ENCODE measurements at regions not wholly inside any gene's neighbourhood (a gene's known extent, or its start where the extent isn't known, plus 50 kb on each side); places are given as distances from the start of the nearest gene placed in this dataset.

GRCh38 chr15:46450810-46451182, 816.0 kb downstream of the SQOR start:
- H3K27ac ChIP-seq (ENCODE audit: low read depth, low read length): no peak overlapping the region
- no peak overlapping the region for H3K9ac ChIP-seq (ENCODE audit: low read depth, low read length)
- no peaks in the 10 kb centered on the region for H3K36me3 ChIP-seq (ENCODE audit: control insufficient read depth, insufficient read depth, low read length)
- H3K4me3 ChIP-seq (ENCODE audit: low read depth, low read length): no peak overlapping the region
- H3K4me1 ChIP-seq (ENCODE audit: control insufficient read depth, insufficient read depth, low read length): no peaks in the 10 kb centered on the region
- no peaks in the 10 kb centered on the region for H3K27me3 ChIP-seq (ENCODE audit: control insufficient read depth, insufficient read depth, low read length)
- no peaks in the 10 kb centered on the region for H3K9me3 ChIP-seq (ENCODE audit: control insufficient read depth, insufficient read depth, low read length)

DNA sequence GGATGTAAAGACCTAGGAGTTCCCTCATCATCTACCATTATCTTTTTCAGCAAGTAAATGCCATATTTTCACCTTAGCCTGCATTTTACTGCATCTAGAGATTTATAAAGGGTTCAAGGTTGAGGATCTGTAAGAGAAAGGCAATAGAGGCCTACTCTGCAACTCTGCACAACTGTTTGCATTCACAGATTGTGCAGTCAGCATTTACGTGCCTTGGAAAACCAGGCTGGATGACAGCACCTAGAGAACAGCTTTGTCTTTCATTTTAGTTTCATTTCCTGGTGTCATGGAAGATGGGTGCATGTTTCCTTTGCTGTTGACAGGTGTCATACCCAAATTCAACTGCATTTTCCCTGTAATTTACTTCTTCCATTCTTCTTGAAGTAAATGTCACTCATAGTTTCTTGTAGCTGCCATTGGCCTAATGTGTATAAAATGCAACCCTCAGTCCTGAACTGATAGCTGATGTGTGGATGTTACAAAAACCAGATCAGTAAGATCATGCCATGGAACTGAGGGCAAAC, 817.5 kb downstream of the SQOR start:
- H3K9ac ChIP-seq (ENCODE audit: low read depth, low read length): no peak overlapping the region
- H3K4me1 ChIP-seq (ENCODE audit: control insufficient read depth, insufficient read depth, low read length): no peaks in the 10 kb centered on the region
- no peaks in the 10 kb centered on the region for H3K9me3 ChIP-seq (ENCODE audit: control insufficient read depth, insufficient read depth, low read length)
- no peaks in the 10 kb centered on the region for H3K36me3 ChIP-seq (ENCODE audit: control insufficient read depth, insufficient read depth, low read length)
- no peak overlapping the region for H3K4me3 ChIP-seq (ENCODE audit: low read depth, low read length)
- no peak overlapping the region for H3K27ac ChIP-seq (ENCODE audit: low read depth, low read length)
- H3K27me3 ChIP-seq (ENCODE audit: control insufficient read depth, insufficient read depth, low read length): no peaks in the 10 kb centered on the region

GRCh38 chr15:46456456-46456855, 821.6 kb downstream of the SQOR start:
- no peak overlapping the region for H3K27ac ChIP-seq (ENCODE audit: low read depth, low read length)
- no peaks in the 10 kb centered on the region for H3K36me3 ChIP-seq (ENCODE audit: control insufficient read depth, insufficient read depth, low read length)
- no peak overlapping the region for H3K4me3 ChIP-seq (ENCODE audit: low read depth, low read length)
- H3K4me1 ChIP-seq (ENCODE audit: control insufficient read depth, insufficient read depth, low read length): 0 out of 2 replicates have a peak, but pooled peaks cover 2% of the 10 kb centered on the region
- no peaks in the 10 kb centered on the region for H3K9me3 ChIP-seq (ENCODE audit: control insufficient read depth, insufficient read depth, low read length)
- no peak overlapping the region for H3K9ac ChIP-seq (ENCODE audit: low read depth, low read length)
- no peaks in the 10 kb centered on the region for H3K27me3 ChIP-seq (ENCODE audit: control insufficient read depth, insufficient read depth, low read length)

GRCh38 chr15:46460431-46461094, 825.7 kb downstream of the SQOR start:
- Histone ChIP-seq H3K9me3 (ENCODE audit: control insufficient read depth, insufficient read depth, low read length) (no peaks in the 10 kb centered on the region), H3K27ac (ENCODE audit: low read depth, low read length) (no peak overlapping the region), H3K4me3 (ENCODE audit: low read depth, low read length) (no peak overlapping the region), H3K27me3 (ENCODE audit: control insufficient read depth, insufficient read depth, low read length) (no peaks in the 10 kb centered on the region), H3K36me3 (ENCODE audit: control insufficient read depth, insufficient read depth, low read length) (no peaks in the 10 kb centered on the region), H3K4me1 (ENCODE audit: control insufficient read depth, insufficient read depth, low read length) (peaks cover 22% of the 10 kb centered on the region), H3K9ac (ENCODE audit: low read depth, low read length) (no peak overlapping the region)

GRCh38 chr15:46461416-46461815, 826.6 kb downstream of the SQOR start:
- Histone ChIP-seq H3K4me1 (ENCODE audit: control insufficient read depth, insufficient read depth, low read length) (peaks cover 22% of the 10 kb centered on the region), H3K9me3 (ENCODE audit: control insufficient read depth, insufficient read depth, low read length) (no peaks in the 10 kb centered on the region), H3K36me3 (ENCODE audit: control insufficient read depth, insufficient read depth, low read length) (no peaks in the 10 kb centered on the region), H3K4me3 (ENCODE audit: low read depth, low read length) (no peak overlapping the region), H3K27ac (ENCODE audit: low read depth, low read length) (no peak overlapping the region), H3K27me3 (ENCODE audit: control insufficient read depth, insufficient read depth, low read length) (no peaks in the 10 kb centered on the region), H3K9ac (ENCODE audit: low read depth, low read length) (no peak overlapping the region)

DNA sequence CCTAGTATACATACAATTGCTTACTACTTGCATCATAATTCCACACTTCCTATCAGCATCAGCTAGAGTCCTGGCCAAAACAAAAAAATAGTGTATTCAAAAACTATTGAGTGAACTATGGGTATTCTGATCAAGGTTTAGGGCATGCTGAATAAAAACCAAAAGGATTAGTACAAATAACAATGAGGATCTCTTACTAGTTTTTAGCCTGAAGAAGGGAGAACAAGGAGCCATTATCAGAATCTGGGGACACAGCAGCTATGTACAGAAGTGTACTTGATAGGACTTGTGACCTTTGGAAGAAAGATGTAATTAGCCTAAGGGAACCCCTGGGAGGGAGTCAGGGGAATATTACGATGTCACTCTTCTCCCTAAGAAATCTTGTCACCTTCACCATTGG, 832.2 kb downstream of the SQOR start:
- Histone ChIP-seq H3K4me1 (ENCODE audit: control insufficient read depth, insufficient read depth, low read length) (peaks cover 14% of the 10 kb centered on the region), H3K36me3 (ENCODE audit: control insufficient read depth, insufficient read depth, low read length) (no peaks in the 10 kb centered on the region), H3K9ac (ENCODE audit: low read depth, low read length) (no peak overlapping the region), H3K9me3 (ENCODE audit: control insufficient read depth, insufficient read depth, low read length) (no peaks in the 10 kb centered on the region), H3K27me3 (ENCODE audit: control insufficient read depth, insufficient read depth, low read length) (no peaks in the 10 kb centered on the region), H3K27ac (ENCODE audit: low read depth, low read length) (no peak overlapping the region), H3K4me3 (ENCODE audit: low read depth, low read length) (no peak overlapping the region)

DNA sequence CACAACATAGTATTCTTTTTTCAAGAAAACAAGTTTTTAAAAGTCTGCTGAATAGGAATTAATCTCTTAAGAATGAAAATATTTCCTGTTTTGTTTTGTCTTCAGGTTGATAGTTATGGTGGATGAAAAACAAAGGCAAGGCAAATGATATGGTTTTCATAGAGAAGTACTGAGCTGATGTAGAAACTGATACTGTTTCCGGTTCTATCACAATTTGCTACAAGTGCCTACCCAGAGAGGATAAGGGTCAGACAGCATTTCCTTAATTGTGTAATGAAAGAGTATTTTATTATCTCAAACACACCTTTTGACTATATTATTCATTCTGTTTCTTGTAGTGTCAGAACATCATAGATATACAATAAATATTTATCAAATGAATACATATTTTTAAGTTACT, 836.3 kb downstream of the SQOR start:
- no peaks in the 10 kb centered on the region for H3K9me3 ChIP-seq (ENCODE audit: control insufficient read depth, insufficient read depth, low read length)
- no peak overlapping the region for H3K27ac ChIP-seq (ENCODE audit: low read depth, low read length)
- H3K4me3 ChIP-seq (ENCODE audit: low read depth, low read length): no peak overlapping the region
- no peak overlapping the region for H3K9ac ChIP-seq (ENCODE audit: low read depth, low read length)
- no peaks in the 10 kb centered on the region for H3K27me3 ChIP-seq (ENCODE audit: control insufficient read depth, insufficient read depth, low read length)
- no peaks in the 10 kb centered on the region for H3K36me3 ChIP-seq (ENCODE audit: control insufficient read depth, insufficient read depth, low read length)
- no peaks in the 10 kb centered on the region for H3K4me1 ChIP-seq (ENCODE audit: control insufficient read depth, insufficient read depth, low read length)

- H3K27ac ChIP-seq (ENCODE audit: low read depth, low read length): no peak overlapping the region
- no peak overlapping the region for H3K9ac ChIP-seq (ENCODE audit: low read depth, low read length)
- no peaks in the 10 kb centered on the region for H3K36me3 ChIP-seq (ENCODE audit: control insufficient read depth, insufficient read depth, low read length)
- H3K9me3 ChIP-seq (ENCODE audit: control insufficient read depth, insufficient read depth, low read length): no peaks in the 10 kb centered on the region
- no peaks in the 10 kb centered on the region for H3K27me3 ChIP-seq (ENCODE audit: control insufficient read depth, insufficient read depth, low read length)
- H3K4me3 ChIP-seq (ENCODE audit: low read depth, low read length): no peak overlapping the region
- H3K4me1 ChIP-seq (ENCODE audit: control insufficient read depth, insufficient read depth, low read length): 0 out of 2 replicates have a peak, but pooled peaks cover 3% of the 10 kb centered on the region
Observed at GRCh38 chr15:46489276-46489675, 854.4 kb downstream of the SQOR start.

DNA sequence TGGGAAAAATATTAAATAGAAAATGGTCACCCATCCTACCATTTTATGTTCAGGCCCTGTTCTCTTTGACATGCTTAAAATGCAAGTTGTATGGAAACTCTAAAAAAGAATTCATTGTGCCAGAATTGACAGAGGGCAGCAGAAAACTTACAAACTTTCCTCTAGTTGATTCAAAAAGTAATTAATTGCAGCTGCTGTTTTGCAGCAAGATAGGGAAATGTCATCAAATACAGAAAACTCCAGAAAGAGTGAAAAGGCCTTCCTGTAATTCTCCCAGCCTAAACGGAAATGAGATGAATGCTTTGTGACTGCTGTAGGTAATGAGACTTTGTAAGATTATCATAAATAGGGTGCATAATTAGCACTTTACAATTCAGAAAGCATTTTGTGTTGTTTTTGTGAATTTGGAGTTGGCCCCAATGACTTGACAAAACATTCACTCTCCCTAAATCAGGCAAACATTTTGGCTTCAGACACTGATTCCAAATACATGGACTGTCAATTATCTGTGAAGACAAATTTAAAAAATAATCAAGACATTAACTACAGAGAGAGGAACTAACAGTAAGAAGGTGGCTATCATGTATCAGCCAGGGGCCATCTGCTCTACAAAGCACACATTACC, 861.8 kb downstream of the SQOR start:
- Histone ChIP-seq H3K9me3 (ENCODE audit: control insufficient read depth, insufficient read depth, low read length) (no peaks in the 10 kb centered on the region), H3K4me3 (ENCODE audit: low read depth, low read length) (no peak overlapping the region), H3K27me3 (ENCODE audit: control insufficient read depth, insufficient read depth, low read length) (no peaks in the 10 kb centered on the region), H3K36me3 (ENCODE audit: control insufficient read depth, insufficient read depth, low read length) (no peaks in the 10 kb centered on the region), H3K27ac (ENCODE audit: low read depth, low read length) (no peak overlapping the region), H3K4me1 (ENCODE audit: control insufficient read depth, insufficient read depth, low read length) (peaks cover 4% of the 10 kb centered on the region; the same call in 1 of the 2 replicates), H3K9ac (ENCODE audit: low read depth, low read length) (no peak overlapping the region)

DNA sequence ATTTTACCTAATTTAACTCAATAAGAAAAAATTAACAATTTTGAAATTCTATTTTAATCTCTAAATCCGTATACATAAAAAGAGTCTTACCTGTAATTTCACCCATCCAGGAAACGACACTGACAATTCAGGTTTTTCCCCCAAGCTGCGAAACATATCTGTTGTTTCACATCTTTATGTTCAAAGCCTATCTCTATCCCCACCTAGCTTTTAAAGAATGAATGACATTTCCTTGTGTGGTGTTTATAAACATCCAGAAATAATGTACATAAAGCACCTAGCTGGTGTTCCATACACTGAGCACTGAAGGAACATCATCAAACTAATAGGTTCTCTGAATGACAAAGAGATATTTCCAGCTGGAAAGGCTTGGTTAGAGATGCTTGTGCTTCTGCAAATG, 867.8 kb downstream of the SQOR start:
- Histone ChIP-seq H3K4me1 (ENCODE audit: control insufficient read depth, insufficient read depth, low read length) (no peaks in the 10 kb centered on the region), H3K27me3 (ENCODE audit: control insufficient read depth, insufficient read depth, low read length) (no peaks in the 10 kb centered on the region), H3K9ac (ENCODE audit: low read depth, low read length) (no peak overlapping the region), H3K4me3 (ENCODE audit: low read depth, low read length) (no peak overlapping the region), H3K36me3 (ENCODE audit: control insufficient read depth, insufficient read depth, low read length) (no peaks in the 10 kb centered on the region), H3K9me3 (ENCODE audit: control insufficient read depth, insufficient read depth, low read length) (no peaks in the 10 kb centered on the region), H3K27ac (ENCODE audit: low read depth, low read length) (no peak overlapping the region)

DNA sequence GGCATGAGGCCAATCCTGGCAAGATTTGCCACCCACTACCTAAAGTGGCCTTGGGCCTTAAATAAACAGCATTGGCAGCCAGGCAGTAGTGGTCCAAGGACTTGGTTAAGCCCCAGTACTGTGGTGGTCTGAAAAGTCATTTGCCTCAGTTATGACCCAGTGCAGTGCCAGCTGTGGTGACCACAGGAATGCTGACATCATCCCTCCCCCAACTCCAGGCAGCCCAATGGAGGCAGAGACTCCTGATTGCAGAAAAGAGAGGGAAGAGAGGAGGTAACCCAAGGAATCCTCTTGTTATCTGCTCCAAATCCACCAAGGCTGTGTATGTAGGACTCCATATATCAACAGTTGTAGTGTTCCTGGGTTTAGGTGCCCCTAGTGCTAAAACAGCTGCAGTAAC, 883.6 kb downstream of the SQOR start:
- Histone ChIP-seq H3K27me3 (ENCODE audit: control insufficient read depth, insufficient read depth, low read length) (no peaks in the 10 kb centered on the region), H3K27ac (ENCODE audit: low read depth, low read length) (no peak overlapping the region), H3K4me3 (ENCODE audit: low read depth, low read length) (no peak overlapping the region), H3K9me3 (ENCODE audit: control insufficient read depth, insufficient read depth, low read length) (peaks cover 5% of the 10 kb centered on the region; the same call in 1 of the 2 replicates), H3K9ac (ENCODE audit: low read depth, low read length) (no peak overlapping the region), H3K4me1 (ENCODE audit: control insufficient read depth, insufficient read depth, low read length) (no peaks in the 10 kb centered on the region), H3K36me3 (ENCODE audit: control insufficient read depth, insufficient read depth, low read length) (no peaks in the 10 kb centered on the region)
